GM23248 (cell line): ENCODE measurements at regions not wholly inside any gene's neighbourhood (a gene's known extent, or its start where the extent isn't known, plus 50 kb on each side); places are given as distances from the start of the nearest gene placed in this dataset.

Source experiments
- EZH2 ChIP-seq: fragments of 200-600 bp; sonication (generic); IDR thresholded peaks from 2 replicates; pipeline ENCODE4 v1.6.1; 2018; ENCODE audit warnings: antibody characterized with exemption, mild to moderate bottlenecking; ENCODE audit not compliant: insufficient read depth, poor library complexity, severe bottlenecking
- EZH2phosphoT487 ChIP-seq: fragments of 200-600 bp; sonication (generic); IDR thresholded peaks from 2 replicates; pipeline ENCODE4 v1.6.1; 2018; ENCODE audit warnings: antibody characterized with exemption, moderate library complexity, mild to moderate bottlenecking, low read depth; ENCODE audit not compliant: insufficient read depth

DNA sequence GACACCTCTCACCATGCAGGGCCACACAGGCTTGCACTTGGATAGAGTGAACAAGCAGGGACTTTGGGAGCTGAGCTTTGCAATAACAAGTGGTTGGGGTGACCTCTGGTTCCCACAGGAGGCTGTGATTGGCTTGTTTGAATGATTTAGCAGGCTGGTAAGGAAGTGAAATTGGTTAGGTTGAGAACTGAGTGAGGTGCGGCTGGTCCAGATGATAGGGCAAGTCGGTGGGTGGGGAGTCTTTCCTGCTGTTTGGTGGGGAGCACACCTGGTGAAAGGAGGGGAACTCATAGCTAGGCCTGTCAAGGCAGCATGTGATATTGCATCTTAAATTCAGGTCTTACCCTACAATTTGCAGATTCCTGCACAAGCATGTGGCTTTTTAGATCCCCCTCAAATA lies 794.6 kb upstream of the ZNF608 start:
- TF ChIP-seq EZH2 (no peak), EZH2phosphoT487 (no peak)
